HepG2 (cell line): ENCODE measurements at regions not wholly inside any gene's neighbourhood (a gene's known extent, or its start where the extent isn't known, plus 50 kb on each side); places are given as distances from the start of the nearest gene placed in this dataset.

ENCODE experiments used
- ATAC-seq: fragments of 200-7000 bp; cut with Tn5 transposase; 3 replicates; pipeline ENCODE4 v1.9.1; 2020; ENCODE audit warnings: mild to moderate bottlenecking, moderate library complexity
- BruUV-seq: library from RNA; stranded (reverse); fragments of 400-500 nt; replicated peaks from 2 replicates; lab custom pipeline; 2021; lab: Mats Ljungman, UMichigan
- CTCF ChIA-PET: fragments of 300-600 bp; formaldehyde crosslinking; extraction: SDS; loops from one replicate; lab custom pipeline; 2021; ENCODE audit warnings: low total read pairs, inconsistent platforms, low intra/inter-chr PET ratio; lab: Yijun Ruan, JAX
- POLR2A ChIA-PET: fragments of 350-600 bp; sonication (Branson Sonifier 250); formaldehyde crosslinking; loops from one replicate; lab custom pipeline; 2020; ENCODE audit warnings: antibody characterized with exemption, inconsistent platforms; lab: Yijun Ruan, JAX
- DNase-seq: peaks from one replicate; pipeline ENCODE4 v3.0.0-alpha.2; 2015; ENCODE audit warnings: low spot score
- FAIRE-seq: peaks from 3 replicates; lab custom pipeline; 2011; peaks lifted over from hg19 to GRCh38; lab: Jason Lieb, UNC
- H2AFZ ChIP-seq: one replicate; pipeline ENCODE4 v1.6.1; 2011; ENCODE audit warnings: low read length, inconsistent platforms
- H3K27ac ChIP-seq: fragments of 300-600 bp; 3 replicates; pipeline ENCODE4 v1.8.0; 2011; ENCODE audit warnings: mixed run types, mild to moderate bottlenecking, mixed read lengths, low read length, inconsistent platforms; ENCODE audit not compliant: insufficient read depth; ENCODE audit errors: extremely low read length
- H3K27me3 ChIP-seq, 2 experiments: fragments of 200-600 bp in 1 of 2; 2 replicates in 1 of 2; 3 replicates in 1 of 2; pipeline versions ENCODE4 v1.6.0 to v1.8.0; 2011; ENCODE audit warnings: low read length in 2 of 2, mild to moderate bottlenecking in 2 of 2, moderate library complexity in 2 of 2, inconsistent platforms in 1 of 2; ENCODE audit not compliant: insufficient read depth in 2 of 2, control insufficient read depth in 1 of 2
- H3K36me3 ChIP-seq, 2 experiments: fragments of 200-600 bp in 1 of 2; replicated peaks in 1 of 2; 2 replicates in 1 of 2; 3 replicates in 1 of 2; pipeline versions ENCODE4 v1.5.1 to v1.8.0; 2011; ENCODE audit warnings: low read length in 2 of 2, inconsistent platforms in 1 of 2; ENCODE audit not compliant: insufficient read depth in 2 of 2, control insufficient read depth in 1 of 2
- H3K4me1 ChIP-seq: 2 replicates; pipeline ENCODE4 v1.5.1; 2012; ENCODE audit warnings: low read length, inconsistent platforms; ENCODE audit not compliant: insufficient read depth
- H3K4me2 ChIP-seq: 2 replicates; pipeline ENCODE4 v1.6.0; 2011; ENCODE audit warnings: low read depth, low read length, inconsistent platforms
- H3K4me3 ChIP-seq, 3 experiments: fragments of 200-600 bp in 1 of 3; sonication (generic), shearing (Covaris generic) in 1 of 3; replicated peaks in 1 of 3; 2 replicates each; pipeline ENCODE4 v1.5.1; 2011 to 2016; ENCODE audit warnings: low read length in 3 of 3, inconsistent platforms in 2 of 3, low read depth in 2 of 3, mild to moderate bottlenecking in 2 of 3, control low read depth in 1 of 3, mixed read lengths in 1 of 3; ENCODE audit not compliant: insufficient read depth in 1 of 3
- H3K79me2 ChIP-seq: one replicate; pipeline ENCODE4 v1.6.1; 2011; ENCODE audit warnings: low read length, inconsistent platforms; ENCODE audit not compliant: insufficient read depth
- H3K9ac ChIP-seq: 2 replicates; pipeline ENCODE4 v1.6.0; 2011; ENCODE audit warnings: mild to moderate bottlenecking, low read depth, low read length, inconsistent platforms; ENCODE audit not compliant: insufficient read depth
- H3K9me3 ChIP-seq: 2 replicates; pipeline ENCODE4 v1.5.1; 2012; ENCODE audit warnings: mild to moderate bottlenecking, low read length
- H4K20me1 ChIP-seq: 2 replicates; pipeline ENCODE4 v1.6.0; 2011; ENCODE audit warnings: inconsistent platforms, mild to moderate bottlenecking, low read length, moderate library complexity; ENCODE audit not compliant: insufficient read depth
- AHDC1 ChIP-seq: sonication (generic); formaldehyde crosslinking; IDR thresholded peaks from 2 replicates; pipeline ENCODE4 v1.5.1; 2020; ENCODE audit warnings: mild to moderate bottlenecking, missing genetic modification reagents, borderline replicate concordance
- EED ChIP-seq: sonication (generic); formaldehyde crosslinking; IDR thresholded peaks from 2 replicates; pipeline ENCODE4 v1.5.0; 2020; ENCODE audit warnings: mild to moderate bottlenecking, missing genetic modification reagents
- KLF13 ChIP-seq: sonication (generic); formaldehyde crosslinking; IDR thresholded peaks from 2 replicates; pipeline ENCODE4 v1.4.0; 2020; ENCODE audit warnings: mild to moderate bottlenecking, missing genetic modification reagents
- MAFG ChIP-seq: sonication (generic); formaldehyde crosslinking; IDR thresholded peaks from 2 replicates; pipeline ENCODE4 v1.5.1; 2020; ENCODE audit warnings: mild to moderate bottlenecking, missing genetic modification reagents
- NFE2 ChIP-seq: sonication (generic); formaldehyde crosslinking; IDR thresholded peaks from 2 replicates; pipeline ENCODE4 v1.4.0; 2020; ENCODE audit warnings: missing genetic modification reagents
- NFYC ChIP-seq: IDR thresholded peaks from 2 replicates; pipeline ENCODE4 v1.6.1; 2016; ENCODE audit warnings: missing genetic modification reagents, missing compliant biosample characterization
- PHF5A ChIP-seq: IDR thresholded peaks from one replicate; pipeline ENCODE4 v1.6.1; 2018; ENCODE audit warnings: low read depth, missing genetic modification reagents; ENCODE audit not compliant: unreplicated experiment
- POLR2A ChIP-seq, 2 experiments: IDR thresholded peaks; 2 replicates each; pipeline ENCODE4 v1.6.1; 2011; ENCODE audit warnings: low read depth in 2 of 2, low read length in 2 of 2, mild to moderate bottlenecking in 1 of 2, moderate library complexity in 1 of 2; ENCODE audit not compliant: insufficient read depth in 1 of 2
- REXO4 ChIP-seq: sonication (generic); formaldehyde crosslinking; IDR thresholded peaks from 2 replicates; pipeline ENCODE4 v1.8.0; 2022; ENCODE audit warnings: missing genetic modification reagents, mild to moderate bottlenecking, borderline replicate concordance
- RXRA ChIP-seq: sonication (generic); formaldehyde crosslinking; IDR thresholded peaks from 2 replicates; pipeline ENCODE4 v1.5.1; 2020; ENCODE audit warnings: missing genetic modification reagents
- SUZ12 ChIP-seq: fragments of 150-350 bp; IDR thresholded peaks from 2 replicates; pipeline ENCODE4 v1.6.1; 2014; ENCODE audit warnings: low read depth, low read length
- ZFP36L2 ChIP-seq: sonication (generic); formaldehyde crosslinking; IDR thresholded peaks from 2 replicates; pipeline ENCODE4 v1.4.0; 2020; ENCODE audit warnings: missing genetic modification reagents
- ZNF354B ChIP-seq: sonication (generic); formaldehyde crosslinking; IDR thresholded peaks from 2 replicates; pipeline ENCODE4 v1.8.0; 2022; ENCODE audit warnings: mild to moderate bottlenecking, missing genetic modification reagents
- ZNF430 ChIP-seq: sonication (generic); formaldehyde crosslinking; IDR thresholded peaks from 2 replicates; pipeline ENCODE4 v1.9.0; 2021; ENCODE audit warnings: mild to moderate bottlenecking, missing genetic modification reagents
- ZNF839 ChIP-seq: sonication (generic); formaldehyde crosslinking; IDR thresholded peaks from 2 replicates; pipeline ENCODE4 v1.4.0; 2020; ENCODE audit warnings: missing genetic modification reagents, mild to moderate bottlenecking, borderline replicate concordance
- WGBS: methylation state at CpG from one replicate; pipeline ENCODE4 v1.1.6; 2017; ENCODE audit warnings: low lambda C conversion rate; 5-methylcytosine and 5-hydroxymethylcytosine counted together
- in situ Hi-C: cut with HindIII; loops from 2 replicates; pipeline ENCODE4 v1.10.0; 2017; ENCODE audit warnings: low pct_unique_long_range_greater_than_20kb; ENCODE audit not compliant: extremely low pct_ligation_motif_present
- intact Hi-C: fragments of 100-400 bp; cut with micrococcal nuclease; formaldehyde crosslinking; loops from one replicate; pipeline ENCODE4 v1.10.0; 2022; ENCODE audit not compliant: unreplicated experiment

DNA sequence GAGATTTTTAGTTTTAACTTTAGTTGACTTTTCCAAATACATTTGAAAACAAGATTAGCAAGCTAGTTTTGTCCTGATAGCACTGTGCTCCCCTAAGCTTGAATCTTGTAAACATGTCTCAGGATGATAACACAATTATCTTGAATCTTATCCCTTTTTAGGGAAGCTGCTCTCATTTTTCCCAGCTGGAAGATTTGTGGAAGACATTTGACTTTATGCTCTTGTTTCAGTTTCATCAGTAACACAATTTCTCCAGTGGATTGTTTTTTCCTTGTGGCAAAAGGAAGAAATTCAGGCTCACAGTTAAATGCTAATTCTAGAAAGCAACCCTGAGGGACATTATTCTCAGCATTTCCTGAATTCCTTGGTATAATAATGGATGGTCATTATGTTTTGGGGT, 88.8 kb downstream of the CDC7 start:
- Histone ChIP-seq H3K4me3 (no peak overlapping the region), H3K9ac (no peak overlapping the region), H3K9me3 (no peaks in the 10 kb centered on the region)
- ATAC-seq (no peak), FAIRE-seq (no peak), DNase-seq (no peak)
- TF ChIP-seq REXO4 (CRISPR knock-in tag) = no peak
- TF ChIP-seq, all 625 proteins: peak for 0
- intact Hi-C loops (no loop called here), in situ Hi-C loops (no loop called here)
- peaks cover 0 to 9% of the 10 kb centered on the region in 2 experiments; a peak in 2 of 5 replicates for H3K27me3 ChIP-seq
- no peaks in the 10 kb centered on the region for H3K79me2 ChIP-seq
- no peak overlapping the region for H3K4me2 ChIP-seq
- H3K4me1 ChIP-seq = peaks cover 21% of the 10 kb centered on the region
- no peak overlapping the region for H3K27ac ChIP-seq
- no TSS peak for BruUV-seq
- ChIA-PET CTCF (no interaction called here), POLR2A (no interaction called here)
- no peak overlapping the region for H2AFZ ChIP-seq
- H3K36me3 ChIP-seq = no peaks in the 10 kb centered on the region
- no peaks in the 10 kb centered on the region for H4K20me1 ChIP-seq

DNA sequence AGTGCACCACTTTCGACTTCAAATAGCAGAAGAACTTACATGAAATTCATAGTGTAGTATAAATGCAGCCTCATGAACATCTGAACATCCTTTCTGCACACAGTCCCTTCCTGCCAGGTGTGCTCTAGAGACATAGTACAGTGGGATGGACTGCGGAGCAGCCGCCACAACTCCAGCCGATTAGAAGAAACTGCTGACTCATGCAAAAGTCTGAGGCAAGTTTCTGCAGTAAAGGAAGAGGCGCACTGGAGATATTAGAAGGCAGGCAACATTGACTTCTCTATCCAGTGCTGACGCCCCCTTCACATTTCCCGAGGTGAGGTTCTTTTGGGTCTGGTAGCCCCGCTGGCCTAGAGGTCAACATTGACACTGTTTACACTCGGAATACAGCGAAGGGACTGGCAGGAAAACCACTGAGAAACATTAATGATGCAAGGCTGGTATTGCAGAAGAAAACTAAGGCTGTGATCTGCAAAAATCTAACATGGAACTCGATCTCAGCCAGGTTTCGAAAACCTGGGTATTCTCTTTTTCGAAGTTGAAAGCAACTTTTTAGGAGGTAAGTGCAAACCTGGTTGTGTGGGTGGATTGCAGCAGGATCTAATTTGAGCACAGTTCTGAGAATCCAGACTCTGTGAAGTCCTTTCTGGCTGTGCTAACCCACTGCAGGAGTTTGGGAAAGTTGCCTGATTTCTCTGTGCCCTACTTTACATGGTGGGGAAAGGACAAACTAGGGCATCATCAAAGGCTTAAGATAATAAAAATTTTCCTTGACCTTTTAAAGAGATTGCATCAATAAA, 90.7 kb downstream of the CDC7 start:
- H3K4me3 ChIP-seq = 0 out of 6 replicates have a peak overlapping the region, but pooled peaks of 1 of the 3 experiments have one; percentile 11
- no peaks in the 10 kb centered on the region for H3K79me2 ChIP-seq
- DNase-seq (no peak), FAIRE-seq (no peak), ATAC-seq (peak; percentile 61)
- no peaks in the 10 kb centered on the region for H3K36me3 ChIP-seq
- CTCF ChIA-PET = no interaction called here
- H3K27me3 ChIP-seq = peaks cover 0 to 23% of the 10 kb centered on the region in 2 experiments; a peak in 2 of 5 replicates
- no peaks in the 10 kb centered on the region for H3K9me3 ChIP-seq
- POLR2A ChIA-PET = no interaction called here
- H2AFZ ChIP-seq = no peak overlapping the region
- 31% methylated on average over 11 of the region's 13 CpGs for WGBS
- H4K20me1 ChIP-seq = no peaks in the 10 kb centered on the region
- in situ Hi-C loops (no loop called here), intact Hi-C loops (no loop called here)
- no TSS peak for BruUV-seq
- peaks cover 21% of the 10 kb centered on the region for H3K4me1 ChIP-seq
- H3K27ac ChIP-seq = no peak overlapping the region
- peak overlapping the region; percentile 42 for H3K4me2 ChIP-seq
- H3K9ac ChIP-seq = no peak overlapping the region
- no peak for TF ChIP-seq SUZ12
- no peak for TF ChIP-seq EED (CRISPR knock-in tag)
- TF ChIP-seq KLF13 (CRISPR knock-in tag) = no peak
- no peak for TF ChIP-seq ZNF430
- no peak for TF ChIP-seq NFYC (CRISPR knock-in tag)
- no peak for TF ChIP-seq ZFP36L2 (CRISPR knock-in tag)
- no peak for TF ChIP-seq PHF5A (CRISPR knock-in tag)
- no peak for TF ChIP-seq POLR2A (IDR thresholded peaks at IDR 0.05; ENCODE audit: insufficient read depth in 1 of 2, low read depth in 2 of 2, low read length in 2 of 2)
- TF ChIP-seq ZNF839 = no peak
- no peak for TF ChIP-seq ZNF354B (CRISPR knock-in tag)
- TF ChIP-seq AHDC1 (CRISPR knock-in tag) = no peak
- TF ChIP-seq MAFG (CRISPR knock-in tag) = peak; percentile 80; the same call in 1 of the 2 replicates
- TF ChIP-seq NFE2 (CRISPR knock-in tag) = peak; percentile 67; the same call in 1 of the 2 replicates
- TF ChIP-seq RXRA (CRISPR knock-in tag) = no peak
